ENCODE measurements at regions not wholly inside any gene's neighbourhood (a gene's known extent, or its start where the extent isn't known, plus 50 kb on each side); places are given as distances from the start of the nearest gene placed in this dataset.

- Histone ChIP-seq H3K27ac (no peak overlapping the region), H3K27me3 (no peaks in the 10 kb centered on the region), H3K4me3 (no peak overlapping the region), H3K4me1 (no peaks in the 10 kb centered on the region), H3K9me3 (no peaks in the 10 kb centered on the region), H3K36me3 (no peaks in the 10 kb centered on the region)
- intact Hi-C loops (cut with DNase I; ENCODE audit: low total_unique reads), result no loop called here
- TF ChIP-seq CTCF (IDR thresholded peaks at IDR 0.05), result no peak
- TF ChIP-seq POLR2A (IDR thresholded peaks at IDR 0.05), result no peak
- no peak for DNase-seq
Measured at GRCh38 chr5:74549384-74549783, 91.1 kb downstream of the ENC1 start.

GRCh38 chr5:74546796-74547195, 93.7 kb downstream of the ENC1 start:
- TF ChIP-seq CTCF (IDR thresholded peaks at IDR 0.05) (no peak), POLR2A (IDR thresholded peaks at IDR 0.05) (no peak)
- Histone ChIP-seq H3K27me3 (no peaks in the 10 kb centered on the region), H3K4me1 (peaks cover 0 to 8% of the 10 kb centered on the region in 2 donors), H3K36me3 (no peaks in the 10 kb centered on the region), H3K9me3 (no peaks in the 10 kb centered on the region), H3K27ac (no peak overlapping the region), H3K4me3 (no peak overlapping the region)
- DNase-seq, result no peak
- intact Hi-C loops (cut with DNase I; ENCODE audit: low total_unique reads), result no loop called here

GRCh38 chr5:74544811-74545210, 95.7 kb downstream of the ENC1 start:
- H3K9me3 ChIP-seq, result no peaks in the 10 kb centered on the region
- intact Hi-C loops (cut with DNase I; ENCODE audit: low total_unique reads), result no loop called here

GRCh38 chr5:74543162-74543995, 97.1 kb downstream of the ENC1 start:
- H3K4me1 ChIP-seq, result peaks cover 0 to 8% of the 10 kb centered on the region in 2 donors
- H3K27me3 ChIP-seq, result no peaks in the 10 kb centered on the region
- peak; percentile 41 to 42 for DNase-seq
- intact Hi-C loops (cut with DNase I; ENCODE audit: low total_unique reads), result no loop called here
- H3K4me3 ChIP-seq, result no peak overlapping the region
- H3K27ac ChIP-seq, result peak overlapping the region; percentile 44 to 50
- H3K9me3 ChIP-seq, result no peaks in the 10 kb centered on the region
- H3K36me3 ChIP-seq, result no peaks in the 10 kb centered on the region
- TF ChIP-seq POLR2A (IDR thresholded peaks at IDR 0.05) (no peak), CTCF (IDR thresholded peaks at IDR 0.05) (no peak)

More at GRCh38 chr5:74544811-74545210, 95.7 kb downstream of the ENC1 start:
- no peak for DNase-seq
- peaks cover 0 to 8% of the 10 kb centered on the region in 2 donors for H3K4me1 ChIP-seq
- TF ChIP-seq POLR2A (IDR thresholded peaks at IDR 0.05) (no peak), CTCF (IDR thresholded peaks at IDR 0.05) (no peak)
- H3K27ac ChIP-seq, result no peak overlapping the region
- no peaks in the 10 kb centered on the region for H3K27me3 ChIP-seq
- H3K36me3 ChIP-seq, result no peaks in the 10 kb centered on the region
- H3K4me3 ChIP-seq, result no peak overlapping the region

GRCh38 chr5:74542482-74542881, 98.0 kb downstream of the ENC1 start:
- peaks cover 0 to 8% of the 10 kb centered on the region in 2 donors for H3K4me1 ChIP-seq
- no peak overlapping the region for H3K4me3 ChIP-seq
- no peaks in the 10 kb centered on the region for H3K9me3 ChIP-seq
- H3K27me3 ChIP-seq, result no peaks in the 10 kb centered on the region
- intact Hi-C loops (cut with DNase I; ENCODE audit: low total_unique reads), result no loop called here
- no peaks in the 10 kb centered on the region for H3K36me3 ChIP-seq
- TF ChIP-seq CTCF (IDR thresholded peaks at IDR 0.05) (no peak), POLR2A (IDR thresholded peaks at IDR 0.05) (no peak)
- H3K27ac ChIP-seq, result peak overlapping the region; percentile 44 to 50
- DNase-seq, result no peak

Data from uterus (tissue), 3 donors.